ENCODE measurements at regions not wholly inside any gene's neighbourhood (a gene's known extent, or its start where the extent isn't known, plus 50 kb on each side); places are given as distances from the start of the nearest gene placed in this dataset.
"Not testable (repeated sequence)": the region's sequence is repeated elsewhere in the genome, so short reads cannot be mapped to it uniquely, and the experiment has no call there.

DNA sequence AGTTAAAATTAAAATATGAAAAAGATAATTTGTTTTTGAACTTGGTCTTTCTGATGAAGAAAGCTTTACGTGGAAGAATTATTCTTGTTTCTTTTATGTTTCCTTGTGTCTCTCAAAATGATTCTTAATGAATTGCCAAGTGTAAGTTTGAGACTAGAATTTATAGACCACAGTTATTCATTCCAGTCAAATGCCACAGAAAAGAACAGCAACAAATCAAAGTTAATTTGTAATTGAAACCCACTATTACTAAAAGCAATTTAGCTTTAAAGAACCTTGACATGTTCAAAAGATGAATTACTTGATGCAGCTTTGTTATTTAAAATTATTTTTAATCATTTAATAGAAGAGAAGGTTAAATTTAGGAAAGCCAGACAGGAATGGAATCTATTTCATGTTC is 1277.7 kb upstream of the NUDT12 start (continued):
- TF ChIP-seq NRF1 (IDR thresholded peaks at IDR 0.05; ENCODE audit: low read depth, low read length), result no peak
- TF ChIP-seq FOXJ3 (CRISPR knock-in tag; IDR thresholded peaks at IDR 0.05), result no peak
- TF ChIP-seq, protein P1, sequence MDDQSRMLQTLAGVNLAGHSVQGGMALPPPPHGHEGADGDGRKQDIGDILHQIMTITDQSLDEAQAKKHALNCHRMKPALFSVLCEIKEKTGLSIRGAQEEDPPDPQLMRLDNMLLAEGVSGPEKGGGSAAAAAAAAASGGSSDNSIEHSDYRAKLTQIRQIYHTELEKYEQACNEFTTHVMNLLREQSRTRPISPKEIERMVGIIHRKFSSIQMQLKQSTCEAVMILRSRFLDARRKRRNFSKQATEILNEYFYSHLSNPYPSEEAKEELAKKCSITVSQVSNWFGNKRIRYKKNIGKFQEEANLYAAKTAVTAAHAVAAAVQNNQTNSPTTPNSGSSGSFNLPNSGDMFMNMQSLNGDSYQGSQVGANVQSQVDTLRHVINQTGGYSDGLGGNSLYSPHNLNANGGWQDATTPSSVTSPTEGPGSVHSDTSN (IDR thresholded peaks at IDR 0.05), result no peak
- TF ChIP-seq, protein P2, sequence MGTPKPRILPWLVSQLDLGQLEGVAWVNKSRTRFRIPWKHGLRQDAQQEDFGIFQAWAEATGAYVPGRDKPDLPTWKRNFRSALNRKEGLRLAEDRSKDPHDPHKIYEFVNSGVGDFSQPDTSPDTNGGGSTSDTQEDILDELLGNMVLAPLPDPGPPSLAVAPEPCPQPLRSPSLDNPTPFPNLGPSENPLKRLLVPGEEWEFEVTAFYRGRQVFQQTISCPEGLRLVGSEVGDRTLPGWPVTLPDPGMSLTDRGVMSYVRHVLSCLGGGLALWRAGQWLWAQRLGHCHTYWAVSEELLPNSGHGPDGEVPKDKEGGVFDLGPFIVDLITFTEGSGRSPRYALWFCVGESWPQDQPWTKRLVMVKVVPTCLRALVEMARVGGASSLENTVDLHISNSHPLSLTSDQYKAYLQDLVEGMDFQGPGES (IDR thresholded peaks at IDR 0.05; ENCODE audit: low read depth, low read length), result no peak

DNA sequence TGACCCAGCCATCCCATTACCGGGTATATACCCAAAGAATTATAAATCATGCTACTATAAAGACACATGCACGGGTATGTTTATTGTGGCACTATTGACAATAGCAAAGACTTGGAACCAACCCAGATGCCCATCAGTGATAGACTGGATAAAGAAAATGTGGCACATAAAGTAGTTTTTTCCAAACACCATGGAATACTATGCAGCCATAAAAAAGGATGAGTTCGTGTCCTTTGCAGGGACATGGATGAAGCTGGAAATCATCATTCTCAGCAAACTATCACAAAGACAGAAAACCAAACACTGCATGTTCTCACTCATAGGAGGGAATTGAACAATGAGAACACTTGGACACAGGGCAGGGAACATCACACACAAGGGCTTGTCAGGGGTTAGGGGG is 1268.9 kb upstream of the NUDT12 start:
- POLR2A ChIA-PET; H3K79me2 ChIP-seq (ENCODE audit: insufficient read depth); H2AFZ ChIP-seq (ENCODE audit: low read depth); H3K36me3 ChIP-seq (replicated peaks in 1 of 2; ENCODE audit: control insufficient read depth in 1 of 2, insufficient read depth in 2 of 2, low read length in 1 of 2); H3K4me2 ChIP-seq; H3K27ac ChIP-seq (ENCODE audit: low read depth in 2 of 2, low read length in 1 of 2); CTCF ChIA-PET; H3K27me3 ChIP-seq (ENCODE audit: insufficient read depth); H3F3A ChIP-seq (replicated peaks; ENCODE audit: insufficient read depth); H3K4me3 ChIP-seq (ENCODE audit: low read depth in 2 of 2, low read length in 1 of 2); DNase-seq; H4K20me1 ChIP-seq (ENCODE audit: insufficient read depth); H3K9ac ChIP-seq; H3K9me3 ChIP-seq; H3K4me1 ChIP-seq (ENCODE audit: control insufficient read depth in 1 of 2, insufficient read depth in 2 of 2, low read depth in 1 of 2, low read length in 1 of 2); H3K9me2 ChIP-seq: not testable (repeated sequence)
- 53% methylated on average over 3 of the region's 3 CpGs for WGBS (ENCODE audit: low lambda C conversion rate)

DNA sequence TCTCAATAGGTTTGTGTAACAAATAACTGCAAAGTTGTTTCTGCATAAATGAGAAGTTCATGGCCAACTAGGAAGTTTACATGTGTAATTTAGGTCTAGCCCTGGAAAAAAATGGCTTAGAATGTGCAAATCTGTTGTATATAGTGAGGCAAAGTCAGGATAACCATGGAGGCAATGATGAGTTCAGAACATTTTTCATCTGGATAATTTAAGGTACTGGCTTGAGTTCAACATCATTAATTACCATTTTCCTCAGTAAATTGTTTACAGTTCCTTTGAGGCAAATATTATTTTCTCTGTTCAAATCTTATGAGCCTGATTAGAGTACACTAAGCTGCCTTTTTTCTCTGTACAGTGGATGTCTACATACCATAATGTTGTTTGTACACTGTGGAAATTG is 1259.0 kb upstream of the NUDT12 start:
- Histone ChIP-seq H3K79me2 (ENCODE audit: insufficient read depth) (no peaks in the 10 kb centered on the region), H3F3A (replicated peaks; ENCODE audit: insufficient read depth) (no peaks in the 10 kb centered on the region), H3K9ac (no peak overlapping the region), H3K9me3 (no peaks in the 10 kb centered on the region), H3K27ac (ENCODE audit: low read depth in 2 of 2, low read length in 1 of 2) (no peak overlapping the region), H3K27me3 (ENCODE audit: insufficient read depth) (no peaks in the 10 kb centered on the region), H3K9me2 (no peaks in the 10 kb centered on the region), H3K4me2 (no peak overlapping the region), H3K36me3 (replicated peaks in 1 of 2; ENCODE audit: control insufficient read depth in 1 of 2, insufficient read depth in 2 of 2, low read length in 1 of 2) (no peaks in the 10 kb centered on the region), H2AFZ (ENCODE audit: low read depth) (no peak overlapping the region), H3K4me3 (ENCODE audit: low read depth in 2 of 2, low read length in 1 of 2) (no peak overlapping the region), H3K4me1 (ENCODE audit: control insufficient read depth in 1 of 2, insufficient read depth in 2 of 2, low read depth in 1 of 2, low read length in 1 of 2) (no peaks in the 10 kb centered on the region), H4K20me1 (ENCODE audit: insufficient read depth) (no peaks in the 10 kb centered on the region)
- DNase-seq, result no peak
- ChIA-PET POLR2A (no interaction called here), CTCF (interaction anchor here (0.7 kb wide), 1 partner anchor 554 kb away, joined by 3 read pairs; no protein-coding TSS in a partner anchor)
- TF ChIP-seq, protein P3, sequence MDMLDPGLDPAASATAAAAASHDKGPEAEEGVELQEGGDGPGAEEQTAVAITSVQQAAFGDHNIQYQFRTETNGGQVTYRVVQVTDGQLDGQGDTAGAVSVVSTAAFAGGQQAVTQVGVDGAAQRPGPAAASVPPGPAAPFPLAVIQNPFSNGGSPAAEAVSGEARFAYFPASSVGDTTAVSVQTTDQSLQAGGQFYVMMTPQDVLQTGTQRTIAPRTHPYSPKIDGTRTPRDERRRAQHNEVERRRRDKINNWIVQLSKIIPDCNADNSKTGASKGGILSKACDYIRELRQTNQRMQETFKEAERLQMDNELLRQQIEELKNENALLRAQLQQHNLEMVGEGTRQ (IDR thresholded peaks at IDR 0.05; ENCODE audit: borderline replicate concordance, low read depth, low read length), result no peak
- TF ChIP-seq TCF12 (IDR thresholded peaks at IDR 0.05) (no peak), EP300 (IDR thresholded peaks at IDR 0.05; ENCODE audit: borderline replicate concordance in 1 of 2, low read depth in 1 of 2, low read length in 1 of 2) (no peak), RAD21 (IDR thresholded peaks at IDR 0.05; ENCODE audit: low read length) (no peak), TEAD4 (IDR thresholded peaks at IDR 0.05; ENCODE audit: borderline replicate concordance, insufficient read depth) (no peak), JUND (IDR thresholded peaks at IDR 0.05) (no peak), MEF2A (IDR thresholded peaks at IDR 0.05; ENCODE audit: borderline replicate concordance, low read depth) (no peak), POLR2AphosphoS5 (IDR thresholded peaks at IDR 0.05; ENCODE audit: low read depth, low read length) (no peak), RCOR1 (IDR thresholded peaks at IDR 0.05; ENCODE audit: low read length) (no peak)
- TF ChIP-seq, protein P4, sequence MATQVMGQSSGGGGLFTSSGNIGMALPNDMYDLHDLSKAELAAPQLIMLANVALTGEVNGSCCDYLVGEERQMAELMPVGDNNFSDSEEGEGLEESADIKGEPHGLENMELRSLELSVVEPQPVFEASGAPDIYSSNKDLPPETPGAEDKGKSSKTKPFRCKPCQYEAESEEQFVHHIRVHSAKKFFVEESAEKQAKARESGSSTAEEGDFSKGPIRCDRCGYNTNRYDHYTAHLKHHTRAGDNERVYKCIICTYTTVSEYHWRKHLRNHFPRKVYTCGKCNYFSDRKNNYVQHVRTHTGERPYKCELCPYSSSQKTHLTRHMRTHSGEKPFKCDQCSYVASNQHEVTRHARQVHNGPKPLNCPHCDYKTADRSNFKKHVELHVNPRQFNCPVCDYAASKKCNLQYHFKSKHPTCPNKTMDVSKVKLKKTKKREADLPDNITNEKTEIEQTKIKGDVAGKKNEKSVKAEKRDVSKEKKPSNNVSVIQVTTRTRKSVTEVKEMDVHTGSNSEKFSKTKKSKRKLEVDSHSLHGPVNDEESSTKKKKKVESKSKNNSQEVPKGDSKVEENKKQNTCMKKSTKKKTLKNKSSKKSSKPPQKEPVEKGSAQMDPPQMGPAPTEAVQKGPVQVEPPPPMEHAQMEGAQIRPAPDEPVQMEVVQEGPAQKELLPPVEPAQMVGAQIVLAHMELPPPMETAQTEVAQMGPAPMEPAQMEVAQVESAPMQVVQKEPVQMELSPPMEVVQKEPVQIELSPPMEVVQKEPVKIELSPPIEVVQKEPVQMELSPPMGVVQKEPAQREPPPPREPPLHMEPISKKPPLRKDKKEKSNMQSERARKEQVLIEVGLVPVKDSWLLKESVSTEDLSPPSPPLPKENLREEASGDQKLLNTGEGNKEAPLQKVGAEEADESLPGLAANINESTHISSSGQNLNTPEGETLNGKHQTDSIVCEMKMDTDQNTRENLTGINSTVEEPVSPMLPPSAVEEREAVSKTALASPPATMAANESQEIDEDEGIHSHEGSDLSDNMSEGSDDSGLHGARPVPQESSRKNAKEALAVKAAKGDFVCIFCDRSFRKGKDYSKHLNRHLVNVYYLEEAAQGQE (IDR thresholded peaks at IDR 0.05; ENCODE audit: low read depth, low read length), result no peak
- TF ChIP-seq, protein P1 (IDR thresholded peaks at IDR 0.05), result no peak
- TF ChIP-seq, protein P5, sequence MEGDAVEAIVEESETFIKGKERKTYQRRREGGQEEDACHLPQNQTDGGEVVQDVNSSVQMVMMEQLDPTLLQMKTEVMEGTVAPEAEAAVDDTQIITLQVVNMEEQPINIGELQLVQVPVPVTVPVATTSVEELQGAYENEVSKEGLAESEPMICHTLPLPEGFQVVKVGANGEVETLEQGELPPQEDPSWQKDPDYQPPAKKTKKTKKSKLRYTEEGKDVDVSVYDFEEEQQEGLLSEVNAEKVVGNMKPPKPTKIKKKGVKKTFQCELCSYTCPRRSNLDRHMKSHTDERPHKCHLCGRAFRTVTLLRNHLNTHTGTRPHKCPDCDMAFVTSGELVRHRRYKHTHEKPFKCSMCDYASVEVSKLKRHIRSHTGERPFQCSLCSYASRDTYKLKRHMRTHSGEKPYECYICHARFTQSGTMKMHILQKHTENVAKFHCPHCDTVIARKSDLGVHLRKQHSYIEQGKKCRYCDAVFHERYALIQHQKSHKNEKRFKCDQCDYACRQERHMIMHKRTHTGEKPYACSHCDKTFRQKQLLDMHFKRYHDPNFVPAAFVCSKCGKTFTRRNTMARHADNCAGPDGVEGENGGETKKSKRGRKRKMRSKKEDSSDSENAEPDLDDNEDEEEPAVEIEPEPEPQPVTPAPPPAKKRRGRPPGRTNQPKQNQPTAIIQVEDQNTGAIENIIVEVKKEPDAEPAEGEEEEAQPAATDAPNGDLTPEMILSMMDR (IDR thresholded peaks at IDR 0.05), result no peak
- TF ChIP-seq, protein P2 (IDR thresholded peaks at IDR 0.05; ENCODE audit: low read depth, low read length), result no peak
